SJSA1 (cell line): ENCODE measurements at regions not wholly inside any gene's neighbourhood (a gene's known extent, or its start where the extent isn't known, plus 50 kb on each side); places are given as distances from the start of the nearest gene placed in this dataset.

Experiments
- DNase-seq, 2 experiments: peaks; one replicate each; pipeline ENCODE4 v3.0.0-alpha.2; 2015 to 2020; ENCODE audit warnings: low spot score in 2 of 2, low read depth in 1 of 2
- H3K27ac ChIP-seq: fragments of 250-450 bp; sonication (Bioruptor Pico); 2 replicates; pipeline ENCODE4 v1.5.1; 2020; ENCODE audit warnings: mild to moderate bottlenecking, moderate library complexity
- H3K27me3 ChIP-seq: fragments of 250-450 bp; sonication (Bioruptor Pico); replicated peaks from 2 replicates; pipeline ENCODE4 v1.5.1; 2020; ENCODE audit warnings: mild to moderate bottlenecking, moderate library complexity
- H3K36me3 ChIP-seq: fragments of 250-450 bp; sonication (Bioruptor Pico); 2 replicates; pipeline ENCODE4 v1.5.1; 2020; ENCODE audit warnings: mild to moderate bottlenecking
- H3K4me1 ChIP-seq: fragments of 250-450 bp; sonication (Bioruptor Pico); replicated peaks from 2 replicates; pipeline ENCODE4 v1.6.1; 2021; ENCODE audit warnings: mild to moderate bottlenecking
- H3K4me3 ChIP-seq: fragments of 250-450 bp; sonication (Bioruptor Pico); 2 replicates; pipeline ENCODE4 v1.5.1; 2020; ENCODE audit warnings: mild to moderate bottlenecking
- H3K9me3 ChIP-seq: fragments of 250-450 bp; sonication (Bioruptor Pico); replicated peaks from 2 replicates; pipeline ENCODE4 v1.5.1; 2020; ENCODE audit warnings: mild to moderate bottlenecking

GRCh38 chr20:52289956-52290565 is 98.5 kb upstream of the ZFP64 start:
- H3K4me1 ChIP-seq = no peaks in the 10 kb centered on the region
- H3K36me3 ChIP-seq = no peaks in the 10 kb centered on the region
- no peak overlapping the region for H3K27ac ChIP-seq
- no peaks in the 10 kb centered on the region for H3K27me3 ChIP-seq
- no peaks in the 10 kb centered on the region for H3K9me3 ChIP-seq
- no peak overlapping the region for H3K4me3 ChIP-seq
- no peak for DNase-seq

- DNase-seq = no peak
- H3K4me3 ChIP-seq = no peak overlapping the region
Measured at GRCh38 chr20:52280407-52280806, 88.8 kb upstream of the ZFP64 start.

GRCh38 chr20:52279706-52280105 is 88.1 kb upstream of the ZFP64 start:
- H3K9me3 ChIP-seq = no peaks in the 10 kb centered on the region
- H3K36me3 ChIP-seq = no peaks in the 10 kb centered on the region
- no peak for DNase-seq
- H3K27me3 ChIP-seq = peaks cover 5% of the 10 kb centered on the region; the same call in 1 of the 2 replicates
- no peak overlapping the region for H3K27ac ChIP-seq
- H3K4me3 ChIP-seq = no peak overlapping the region
- no peaks in the 10 kb centered on the region for H3K4me1 ChIP-seq

More at GRCh38 chr20:52280407-52280806, 88.8 kb upstream of the ZFP64 start:
- Histone ChIP-seq H3K27ac (no peak overlapping the region), H3K9me3 (no peaks in the 10 kb centered on the region), H3K36me3 (no peaks in the 10 kb centered on the region), H3K27me3 (peaks cover 5% of the 10 kb centered on the region; the same call in 1 of the 2 replicates), H3K4me1 (no peaks in the 10 kb centered on the region)

- H3K4me1 ChIP-seq = peaks cover 5% of the 10 kb centered on the region; the same call in 1 of the 2 replicates
- no peaks in the 10 kb centered on the region for H3K36me3 ChIP-seq
- DNase-seq = no peak
- H3K9me3 ChIP-seq = no peaks in the 10 kb centered on the region
- H3K4me3 ChIP-seq = no peak overlapping the region
- H3K27ac ChIP-seq = no peak overlapping the region
- H3K27me3 ChIP-seq = peaks cover 5% of the 10 kb centered on the region; the same call in 1 of the 2 replicates
Measured at GRCh38 chr20:52275181-52275691, 83.7 kb upstream of the ZFP64 start.

GRCh38 chr20:52270696-52271095 is 79.1 kb upstream of the ZFP64 start:
- Histone ChIP-seq H3K36me3 (no peaks in the 10 kb centered on the region), H3K4me1 (peaks cover 5% of the 10 kb centered on the region; the same call in 1 of the 2 replicates), H3K27me3 (no peaks in the 10 kb centered on the region), H3K9me3 (no peaks in the 10 kb centered on the region), H3K4me3 (no peak overlapping the region), H3K27ac (no peak overlapping the region)
- no peak for DNase-seq

GRCh38 chr20:52270001-52270606 is 78.5 kb upstream of the ZFP64 start:
- H3K27me3 ChIP-seq = no peaks in the 10 kb centered on the region
- H3K4me1 ChIP-seq = peaks cover 5% of the 10 kb centered on the region; the same call in 1 of the 2 replicates
- H3K36me3 ChIP-seq = no peaks in the 10 kb centered on the region
- H3K4me3 ChIP-seq = no peak overlapping the region
- no peak for DNase-seq
- H3K9me3 ChIP-seq = no peaks in the 10 kb centered on the region
- H3K27ac ChIP-seq = no peak overlapping the region

- peaks cover 5% of the 10 kb centered on the region; the same call in 1 of the 2 replicates for H3K4me1 ChIP-seq
- no peak for DNase-seq
- H3K4me3 ChIP-seq = no peak overlapping the region
- no peak overlapping the region for H3K27ac ChIP-seq
- no peaks in the 10 kb centered on the region for H3K9me3 ChIP-seq
- H3K36me3 ChIP-seq = no peaks in the 10 kb centered on the region
- no peaks in the 10 kb centered on the region for H3K27me3 ChIP-seq
Measured at GRCh38 chr20:52269321-52269720, 77.7 kb upstream of the ZFP64 start.

GRCh38 chr20:52268184-52268749 is 76.7 kb upstream of the ZFP64 start:
- no peak overlapping the region for H3K4me3 ChIP-seq
- H3K27ac ChIP-seq = no peak overlapping the region
- no peak for DNase-seq
- no peaks in the 10 kb centered on the region for H3K36me3 ChIP-seq
- H3K9me3 ChIP-seq = no peaks in the 10 kb centered on the region
- H3K4me1 ChIP-seq = peaks cover 5% of the 10 kb centered on the region; the same call in 1 of the 2 replicates
- H3K27me3 ChIP-seq = no peaks in the 10 kb centered on the region

- Histone ChIP-seq H3K36me3 (no peaks in the 10 kb centered on the region), H3K4me1 (peaks cover 5% of the 10 kb centered on the region; the same call in 1 of the 2 replicates), H3K27me3 (no peaks in the 10 kb centered on the region), H3K4me3 (no peak overlapping the region), H3K9me3 (no peaks in the 10 kb centered on the region), H3K27ac (no peak overlapping the region)
- no peak for DNase-seq
Measured at GRCh38 chr20:52267418-52267817, 75.8 kb upstream of the ZFP64 start.

- Histone ChIP-seq H3K36me3 (no peaks in the 10 kb centered on the region), H3K4me1 (no peaks in the 10 kb centered on the region), H3K27me3 (no peaks in the 10 kb centered on the region), H3K4me3 (no peak overlapping the region), H3K9me3 (no peaks in the 10 kb centered on the region), H3K27ac (no peak overlapping the region)
- no peak for DNase-seq
Measured at GRCh38 chr20:52263757-52264156, 72.2 kb upstream of the ZFP64 start.

- no peak overlapping the region for H3K27ac ChIP-seq
- no peak for DNase-seq
- H3K4me1 ChIP-seq = no peaks in the 10 kb centered on the region
- no peaks in the 10 kb centered on the region for H3K27me3 ChIP-seq
- no peaks in the 10 kb centered on the region for H3K36me3 ChIP-seq
- no peaks in the 10 kb centered on the region for H3K9me3 ChIP-seq
- H3K4me3 ChIP-seq = no peak overlapping the region
Measured at GRCh38 chr20:52261792-52262191, 70.2 kb upstream of the ZFP64 start.

GRCh38 chr20:52259295-52259694 is 67.7 kb upstream of the ZFP64 start:
- no peak overlapping the region for H3K4me3 ChIP-seq
- H3K27me3 ChIP-seq = no peaks in the 10 kb centered on the region
- no peak for DNase-seq
- H3K4me1 ChIP-seq = no peaks in the 10 kb centered on the region
- H3K36me3 ChIP-seq = no peaks in the 10 kb centered on the region
- no peak overlapping the region for H3K27ac ChIP-seq
- H3K9me3 ChIP-seq = no peaks in the 10 kb centered on the region

GRCh38 chr20:52256454-52256853 is 64.9 kb upstream of the ZFP64 start:
- DNase-seq = no peak
- Histone ChIP-seq H3K9me3 (no peaks in the 10 kb centered on the region), H3K36me3 (no peaks in the 10 kb centered on the region), H3K27me3 (no peaks in the 10 kb centered on the region), H3K4me3 (no peak overlapping the region), H3K4me1 (no peaks in the 10 kb centered on the region), H3K27ac (no peak overlapping the region)

- no peak overlapping the region for H3K4me3 ChIP-seq
- no peaks in the 10 kb centered on the region for H3K27me3 ChIP-seq
- H3K27ac ChIP-seq = no peak overlapping the region
- H3K9me3 ChIP-seq = no peaks in the 10 kb centered on the region
- H3K36me3 ChIP-seq = no peaks in the 10 kb centered on the region
- H3K4me1 ChIP-seq = no peaks in the 10 kb centered on the region
- DNase-seq = no peak
Measured at GRCh38 chr20:52252664-52253063, 61.1 kb upstream of the ZFP64 start.
